Glutamatergic neuron (in vitro differentiated cells): ENCODE measurements at regions not wholly inside any gene's neighbourhood (a gene's known extent, or its start where the extent isn't known, plus 50 kb on each side); places are given as distances from the start of the nearest gene placed in this dataset.

Experiments used
- DNase-seq: peaks from one replicate; pipeline ENCODE4 v3.0.0; 2022
- H3K27ac Mint-ChIP-seq: one replicate; pipeline ENCODE4 v1.8.0; 2020; ENCODE audit warnings: mild to moderate bottlenecking, mixed read lengths, inconsistent platforms; ENCODE audit not compliant: unreplicated experiment
- H3K27me3 Mint-ChIP-seq: one replicate; pipeline ENCODE4 v1.8.0; 2020; ENCODE audit warnings: mild to moderate bottlenecking, moderate library complexity, mixed read lengths, inconsistent platforms; ENCODE audit not compliant: unreplicated experiment
- H3K36me3 Mint-ChIP-seq: one replicate; pipeline ENCODE4 v1.8.0; 2020; ENCODE audit warnings: mild to moderate bottlenecking, mixed read lengths, inconsistent platforms; ENCODE audit not compliant: unreplicated experiment
- H3K4me1 Mint-ChIP-seq: one replicate; pipeline ENCODE4 v1.8.0; 2020; ENCODE audit warnings: mild to moderate bottlenecking, low read depth, mixed read lengths, inconsistent platforms; ENCODE audit not compliant: unreplicated experiment
- H3K4me3 Mint-ChIP-seq: one replicate; pipeline ENCODE4 v1.8.0; 2020; ENCODE audit warnings: mild to moderate bottlenecking, mixed read lengths, inconsistent platforms; ENCODE audit not compliant: unreplicated experiment
- H3K9me3 Mint-ChIP-seq: one replicate; pipeline ENCODE4 v1.8.0; 2020; ENCODE audit warnings: mild to moderate bottlenecking, moderate library complexity, mixed read lengths, inconsistent platforms; ENCODE audit not compliant: unreplicated experiment
- CTCF ChIP-seq: fragments of 200-600 bp; sonication (generic); IDR thresholded peaks from one replicate; pipeline ENCODE4 v1.5.0; 2021; ENCODE audit not compliant: partially characterized antibody, unreplicated experiment

- H3K27me3 Mint-ChIP-seq = peaks cover 1% of the 10 kb centered on the region
- no peaks in the 10 kb centered on the region for H3K36me3 Mint-ChIP-seq
- no peak overlapping the region for H3K27ac Mint-ChIP-seq
- no peak for TF ChIP-seq CTCF
- H3K9me3 Mint-ChIP-seq = no peaks in the 10 kb centered on the region
- DNase-seq = no peak
- H3K4me1 Mint-ChIP-seq = no peaks in the 10 kb centered on the region
- H3K4me3 Mint-ChIP-seq = no peak overlapping the region
Observed at GRCh38 chr16:26197707-26198106, 505.9 kb downstream of the HS3ST4 start.

- no peak for DNase-seq
- H3K27ac Mint-ChIP-seq = no peak overlapping the region
- H3K36me3 Mint-ChIP-seq = no peaks in the 10 kb centered on the region
- H3K4me1 Mint-ChIP-seq = no peaks in the 10 kb centered on the region
- peaks cover 1% of the 10 kb centered on the region for H3K27me3 Mint-ChIP-seq
- H3K9me3 Mint-ChIP-seq = no peaks in the 10 kb centered on the region
- no peak overlapping the region for H3K4me3 Mint-ChIP-seq
- TF ChIP-seq CTCF = no peak
Observed at GRCh38 chr16:26198221-26198620, 506.5 kb downstream of the HS3ST4 start.

- no peaks in the 10 kb centered on the region for H3K27me3 Mint-ChIP-seq
- H3K36me3 Mint-ChIP-seq = no peaks in the 10 kb centered on the region
- no peaks in the 10 kb centered on the region for H3K4me1 Mint-ChIP-seq
- no peaks in the 10 kb centered on the region for H3K9me3 Mint-ChIP-seq
- TF ChIP-seq CTCF = no peak
- no peak for DNase-seq
- no peak overlapping the region for H3K27ac Mint-ChIP-seq
- no peak overlapping the region for H3K4me3 Mint-ChIP-seq
Observed at GRCh38 chr16:26204138-26204537, 512.4 kb downstream of the HS3ST4 start.

GRCh38 chr16:26211542-26211941 lies 519.8 kb downstream of the HS3ST4 start:
- no peaks in the 10 kb centered on the region for H3K27me3 Mint-ChIP-seq
- peaks cover 5% of the 10 kb centered on the region for H3K9me3 Mint-ChIP-seq
- H3K4me3 Mint-ChIP-seq = no peak overlapping the region
- no peak for TF ChIP-seq CTCF
- H3K36me3 Mint-ChIP-seq = no peaks in the 10 kb centered on the region
- H3K27ac Mint-ChIP-seq = no peak overlapping the region
- H3K4me1 Mint-ChIP-seq = no peaks in the 10 kb centered on the region
- no peak for DNase-seq

- no peaks in the 10 kb centered on the region for H3K27me3 Mint-ChIP-seq
- no peaks in the 10 kb centered on the region for H3K4me1 Mint-ChIP-seq
- DNase-seq = no peak
- H3K9me3 Mint-ChIP-seq = peaks cover 5% of the 10 kb centered on the region
- no peaks in the 10 kb centered on the region for H3K36me3 Mint-ChIP-seq
- no peak overlapping the region for H3K4me3 Mint-ChIP-seq
- H3K27ac Mint-ChIP-seq = no peak overlapping the region
- no peak for TF ChIP-seq CTCF
Observed at GRCh38 chr16:26212599-26212998, 520.8 kb downstream of the HS3ST4 start.
